ENCODE measurements at regions not wholly inside any gene's neighbourhood (a gene's known extent, or its start where the extent isn't known, plus 50 kb on each side); places are given as distances from the start of the nearest gene placed in this dataset.

- Histone ChIP-seq H3K27me3 (no peaks in the 10 kb centered on the region), H3K4me1 (no peaks in the 10 kb centered on the region), H3K36me3 (no peaks in the 10 kb centered on the region), H3K9me3 (no peaks in the 10 kb centered on the region), H3K4me3 (no peak overlapping the region), H3K27ac (peak overlapping the region; percentile 19 to 53)
- intact Hi-C loops (cut with DNase I; ENCODE audit: low total_unique reads) = no loop called here
- TF ChIP-seq CTCF (IDR thresholded peaks at IDR 0.05) (no peak), POLR2A (IDR thresholded peaks at IDR 0.05) (no peak), POLR2AphosphoS5 (IDR thresholded peaks at IDR 0.05) (no peak)
- no peak for DNase-seq (ENCODE audit: low spot score in 2 of 2)
These were observed 79.8 kb upstream of the SCAF8 start for GRCh38 chr6:154653385-154653784.

GRCh38 chr6:154653853-154654252 is 79.4 kb upstream of the SCAF8 start:
- Histone ChIP-seq H3K4me1 (no peaks in the 10 kb centered on the region), H3K4me3 (no peak overlapping the region), H3K36me3 (no peaks in the 10 kb centered on the region), H3K27ac (peak overlapping the region in 1 of 2 donors; percentile 53), H3K27me3 (no peaks in the 10 kb centered on the region), H3K9me3 (no peaks in the 10 kb centered on the region)
- DNase-seq (ENCODE audit: low spot score in 2 of 2) = no peak
- intact Hi-C loops (cut with DNase I; ENCODE audit: low total_unique reads) = no loop called here
- TF ChIP-seq POLR2A (IDR thresholded peaks at IDR 0.05) = no peak
- TF ChIP-seq CTCF (IDR thresholded peaks at IDR 0.05) = no peak
- TF ChIP-seq POLR2AphosphoS5 (IDR thresholded peaks at IDR 0.05) = no peak

- no peaks in the 10 kb centered on the region for H3K4me1 ChIP-seq
- no peak for DNase-seq (ENCODE audit: low spot score in 2 of 2)
- H3K36me3 ChIP-seq = no peaks in the 10 kb centered on the region
- no peaks in the 10 kb centered on the region for H3K27me3 ChIP-seq
- no peak for TF ChIP-seq POLR2AphosphoS5 (IDR thresholded peaks at IDR 0.05)
- TF ChIP-seq CTCF (IDR thresholded peaks at IDR 0.05) = no peak
- TF ChIP-seq POLR2A (IDR thresholded peaks at IDR 0.05) = no peak
- intact Hi-C loops (cut with DNase I; ENCODE audit: low total_unique reads) = no loop called here
- H3K4me3 ChIP-seq = no peak overlapping the region
- H3K27ac ChIP-seq = no peak overlapping the region
- no peaks in the 10 kb centered on the region for H3K9me3 ChIP-seq
These were observed 76.6 kb upstream of the SCAF8 start for GRCh38 chr6:154656660-154657059.

- H3K9me3 ChIP-seq = no peaks in the 10 kb centered on the region
- H3K4me1 ChIP-seq = no peaks in the 10 kb centered on the region
- H3K36me3 ChIP-seq = no peaks in the 10 kb centered on the region
- no peak for DNase-seq (ENCODE audit: low spot score in 2 of 2)
- H3K27ac ChIP-seq = no peak overlapping the region
- intact Hi-C loops (cut with DNase I; ENCODE audit: low total_unique reads) = no loop called here
- TF ChIP-seq CTCF (IDR thresholded peaks at IDR 0.05) = no peak
- H3K27me3 ChIP-seq = no peaks in the 10 kb centered on the region
- no peak overlapping the region for H3K4me3 ChIP-seq
These were observed 71.4 kb upstream of the SCAF8 start for GRCh38 chr6:154661768-154662167.

GRCh38 chr6:154664287-154664686 is 68.9 kb upstream of the SCAF8 start:
- no peak for TF ChIP-seq POLR2A (IDR thresholded peaks at IDR 0.05)
- TF ChIP-seq CTCF (IDR thresholded peaks at IDR 0.05) = no peak
- TF ChIP-seq POLR2AphosphoS5 (IDR thresholded peaks at IDR 0.05) = no peak

More at GRCh38 chr6:154664287-154664686, 68.9 kb upstream of the SCAF8 start:
- no peaks in the 10 kb centered on the region for H3K4me1 ChIP-seq
- no peak overlapping the region for H3K4me3 ChIP-seq
- DNase-seq (ENCODE audit: low spot score in 2 of 2) = no peak
- H3K27me3 ChIP-seq = no peaks in the 10 kb centered on the region
- no peaks in the 10 kb centered on the region for H3K36me3 ChIP-seq
- no peak overlapping the region for H3K27ac ChIP-seq
- intact Hi-C loops (cut with DNase I; ENCODE audit: low total_unique reads) = no loop called here
- no peaks in the 10 kb centered on the region for H3K9me3 ChIP-seq

Data from breast epithelium (tissue), 4 donors.